GM19351 (cell line): ENCODE measurements at regions not wholly inside any gene's neighbourhood (a gene's known extent, or its start where the extent isn't known, plus 50 kb on each side); places are given as distances from the start of the nearest gene placed in this dataset.
A peak's percentile ranks its signal among the peaks of the same experiment; 100 is the strongest.

Experiments
- ATAC-seq: cut with Tn5 transposase; IDR thresholded peaks from one replicate; pipeline ENCODE4 v1.9.1; 2021; ENCODE audit warnings: mild to moderate bottlenecking, moderate library complexity; ENCODE audit not compliant: unreplicated experiment

GRCh38 chrX:65034668-65035445 is 58.6 kb upstream of the ZC4H2 start, which contains the start of gene ZC3H12B:
Gene ZC3H12B (plus strand): TSS chrX:65034826.
- peak; percentile 91 for ATAC-seq

DNA sequence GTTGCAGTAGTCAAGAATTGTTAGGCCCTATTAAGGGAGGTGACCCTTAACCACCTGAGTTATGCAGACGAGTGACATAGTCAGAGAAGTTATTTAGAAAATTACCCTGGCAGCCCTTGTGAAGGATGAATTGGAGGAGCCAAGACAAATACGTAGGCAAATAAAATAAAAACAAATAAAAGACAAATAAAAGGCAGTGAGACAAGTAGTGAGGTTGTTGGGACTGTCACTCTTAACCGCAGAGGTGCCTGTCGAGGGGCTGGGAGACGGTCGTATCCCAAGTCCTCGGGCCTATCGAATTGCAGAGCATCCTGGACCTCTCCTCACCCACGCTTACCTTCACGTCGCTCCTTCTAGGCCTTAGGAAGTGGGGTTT is 58.0 kb upstream of the ZC4H2 start:
- no peak for ATAC-seq
